OCI-LY3 (cell line): ENCODE measurements at regions not wholly inside any gene's neighbourhood (a gene's known extent, or its start where the extent isn't known, plus 50 kb on each side); places are given as distances from the start of the nearest gene placed in this dataset.

Experiments used
- CTCF ChIP-seq: fragments of 200-600, 300-600 bp; sonication (generic); IDR thresholded peaks from 2 replicates; pipeline ENCODE4 v1.5.1; 2014; ENCODE audit warnings: antibody characterized with exemption, low read length, low read depth
- EZH2phosphoT487 ChIP-seq: fragments of 200-600 bp; shearing (Covaris generic); IDR thresholded peaks from 2 replicates; pipeline ENCODE4 v1.6.1; 2018; ENCODE audit warnings: antibody characterized with exemption, mixed run types, low read depth

- TF ChIP-seq CTCF (no peak), EZH2phosphoT487 (no peak)
These were observed 375.0 kb upstream of the SEMA3C start for GRCh38 chr7:81293806-81294205.
